A549 (cell line): ENCODE measurements at regions not wholly inside any gene's neighbourhood (a gene's known extent, or its start where the extent isn't known, plus 50 kb on each side); places are given as distances from the start of the nearest gene placed in this dataset.
A peak's percentile ranks its signal among the peaks of the same experiment; 100 is the strongest.

Experiments used
- ATAC-seq, 2 experiments: fragments of 200-7000 bp in 1 of 2; fragments of >200 bp in 1 of 2; cut with Nextera tagmentation in 1 of 2; cut with Tn5 transposase in 1 of 2; 3 replicates each; pipeline versions ENCODE4 v1.8.0 to v1.9.1; 2018 to 2020; ENCODE audit warnings: mild to moderate bottlenecking in 1 of 2, moderate library complexity in 1 of 2
- CTCF ChIA-PET: fragments of 300-600 bp; sonication (Branson Sonifier 250); formaldehyde crosslinking; extraction: SDS; loops from one replicate; lab custom pipeline; 2021; ENCODE audit warnings: antibody characterized with exemption, inconsistent platforms; lab: Yijun Ruan, JAX
- POLR2A ChIA-PET: fragments of 350-600 bp; formaldehyde crosslinking; extraction: SDS; loops from one replicate; lab custom pipeline; 2021; ENCODE audit warnings: antibody characterized with exemption, inconsistent platforms; lab: Yijun Ruan, JAX
- DNase-seq, 2 experiments: peaks; one replicate each; pipeline versions ENCODE4 v3.0.0 to v3.0.0-alpha.2; 2011 to 2016; ENCODE audit warnings: low read depth in 1 of 2, low spot score in 1 of 2
- FAIRE-seq: peaks from 2 replicates; lab custom pipeline; 2011; peaks lifted over from hg19 to GRCh38; lab: Jason Lieb, UNC
- H3K27ac ChIP-seq, 2 experiments: fragments of >200 bp; sonication (Bioruptor Twin); formaldehyde crosslinking; 3 replicates each; pipeline ENCODE4 v1.5.1; 2016 to 2017
- H3K4me1 ChIP-seq: fragments of >200 bp; sonication (Bioruptor Twin); formaldehyde crosslinking; 3 replicates; pipeline ENCODE4 v1.6.1; 2016
- H3K4me2 ChIP-seq: fragments of >200 bp; sonication (Bioruptor Twin); formaldehyde crosslinking; 3 replicates; pipeline ENCODE4 v1.6.1; 2016
- H3K4me3 ChIP-seq: fragments of >200 bp; sonication (Bioruptor Twin); formaldehyde crosslinking; 3 replicates; pipeline ENCODE4 v1.5.1; 2016
- H3K9me3 ChIP-seq: fragments of >200 bp; sonication (Bioruptor Twin); formaldehyde crosslinking; 3 replicates; pipeline ENCODE4 v1.6.1; 2016
- BHLHE40 ChIP-seq: IDR thresholded peaks from 2 replicates; pipeline ENCODE4 v1.6.1; 2012; ENCODE audit warnings: low read depth, low read length, inconsistent platforms
- CBX8 ChIP-seq: fragments of 200-600 bp; sonication (generic); IDR thresholded peaks from 2 replicates; pipeline ENCODE4 v1.6.1; 2016
- CHD4 ChIP-seq: fragments of 200-600 bp; sonication (generic); IDR thresholded peaks from 2 replicates; pipeline ENCODE4 v1.6.1; 2016; ENCODE audit warnings: antibody characterized with exemption, mild to moderate bottlenecking, borderline replicate concordance
- CTCF ChIP-seq: fragments of >200 bp; sonication (Bioruptor Twin); formaldehyde crosslinking; IDR thresholded peaks from 3 replicates; pipeline ENCODE4 v1.5.1; 2016
- EHF ChIP-seq: fragments of 250-450 bp; sonication (Bioruptor Pico); IDR thresholded peaks from 2 replicates; pipeline ENCODE4 v1.5.0; 2020; ENCODE audit warnings: mild to moderate bottlenecking
- ELK1 ChIP-seq: fragments of 150-350 bp; IDR thresholded peaks from 2 replicates; pipeline ENCODE4 v1.6.1; 2014; ENCODE audit warnings: low read depth, mild to moderate bottlenecking, low read length
- ESRRA ChIP-seq: fragments of 150-350 bp; IDR thresholded peaks from 2 replicates; pipeline ENCODE4 v1.6.1; 2014; ENCODE audit warnings: mild to moderate bottlenecking, low read length, borderline replicate concordance
- FOSB ChIP-seq: fragments of 250-450 bp; sonication (Bioruptor Pico); IDR thresholded peaks from 2 replicates; pipeline ENCODE4 v1.5.0; 2020; ENCODE audit warnings: mild to moderate bottlenecking, moderate library complexity
- GATA3 ChIP-seq: IDR thresholded peaks from 2 replicates; pipeline ENCODE4 v1.6.1; 2012; ENCODE audit warnings: borderline replicate concordance
- HDAC2 ChIP-seq: fragments of 200-600 bp; sonication (generic); IDR thresholded peaks from 2 replicates; pipeline ENCODE4 v1.6.1; 2016
- JUN ChIP-seq, 2 experiments: fragments of >200 bp; sonication (Bioruptor Twin); formaldehyde crosslinking; IDR thresholded peaks; 2 replicates in 1 of 2; 3 replicates in 1 of 2; pipeline ENCODE4 v1.6.1; 2016 to 2017
- JUNB ChIP-seq: fragments of >200 bp; sonication (Bioruptor Twin); formaldehyde crosslinking; IDR thresholded peaks from 2 replicates; pipeline ENCODE4 v1.6.1; 2016
- MYC ChIP-seq: IDR thresholded peaks from 2 replicates; pipeline ENCODE4 v1.6.1; 2012; ENCODE audit warnings: mild to moderate bottlenecking, inconsistent platforms, low read length, improper control_type of control experiment, borderline replicate concordance
- NFE2L2 ChIP-seq: fragments of 150-350 bp; conservative IDR thresholded peaks from 2 replicates; pipeline ENCODE4 v1.6.1; 2014; ENCODE audit warnings: low read length
- NR3C1 ChIP-seq: fragments of >200 bp; sonication (Bioruptor Twin); formaldehyde crosslinking; IDR thresholded peaks from 3 replicates; pipeline ENCODE4 v1.6.1; 2017
- POLR2A ChIP-seq: IDR thresholded peaks from 2 replicates; pipeline ENCODE4 v1.6.1; 2012; ENCODE audit warnings: mild to moderate bottlenecking, low read length
- POLR2AphosphoS2 ChIP-seq: conservative IDR thresholded peaks from 2 replicates; pipeline ENCODE4 v1.6.1; 2012; ENCODE audit warnings: low read length, improper control_type of control experiment, inconsistent platforms
- RAD21 ChIP-seq, 2 experiments: fragments of >200 bp in 1 of 2; sonication (Bioruptor Twin) in 1 of 2; formaldehyde crosslinking in 1 of 2; IDR thresholded peaks in 1 of 2; conservative IDR thresholded peaks in 1 of 2; 2 replicates in 1 of 2; 3 replicates in 1 of 2; pipeline ENCODE4 v1.6.1; 2012 to 2018; ENCODE audit warnings: inconsistent platforms in 1 of 2
- RARB ChIP-seq: fragments of 250-450 bp; sonication (Bioruptor Pico); IDR thresholded peaks from 2 replicates; pipeline ENCODE4 v1.8.0; 2021; ENCODE audit warnings: mild to moderate bottlenecking, moderate library complexity
- RFX5 ChIP-seq: fragments of 450-650 bp; IDR thresholded peaks from 2 replicates; pipeline ENCODE4 v1.7.1; 2014; ENCODE audit warnings: antibody characterized with exemption, mild to moderate bottlenecking, moderate library complexity
- RNF2 ChIP-seq: fragments of 200-600 bp; sonication (generic); IDR thresholded peaks from 2 replicates; pipeline ENCODE4 v1.6.1; 2016; ENCODE audit warnings: low read depth, mild to moderate bottlenecking, antibody characterized with exemption, moderate library complexity, borderline replicate concordance
- SREBF2 ChIP-seq: fragments of 450-650 bp; IDR thresholded peaks from 2 replicates; pipeline ENCODE4 v1.6.1; 2014; ENCODE audit warnings: mild to moderate bottlenecking, moderate library complexity
- TP53 ChIP-seq: fragments of 250-450 bp; sonication (Bioruptor Pico); IDR thresholded peaks from 2 replicates; pipeline ENCODE4 v1.5.0; 2021; ENCODE audit warnings: mild to moderate bottlenecking, moderate library complexity
- ZC3H11A ChIP-seq: fragments of 450-650 bp; IDR thresholded peaks from 2 replicates; pipeline ENCODE4 v1.6.1; 2014; ENCODE audit warnings: antibody characterized with exemption, mild to moderate bottlenecking
- ZSCAN20 ChIP-seq: fragments of 250-450 bp; sonication (Bioruptor Pico); IDR thresholded peaks from 2 replicates; pipeline ENCODE4 v1.8.0; 2022; ENCODE audit warnings: mild to moderate bottlenecking, moderate library complexity
- WGBS: methylation state at CpG from one replicate; pipeline ENCODE4 v1.1.6; 2017; ENCODE audit errors: missing lambda C conversion rate; 5-methylcytosine and 5-hydroxymethylcytosine counted together
- TF ChIP-seq, protein P1 (sequence below): fragments of >200 bp; sonication (Bioruptor Twin); formaldehyde crosslinking; IDR thresholded peaks from 3 replicates; pipeline ENCODE4 v1.6.1; 2016
- TF ChIP-seq, protein P2 (sequence below): IDR thresholded peaks from 2 replicates; pipeline ENCODE4 v1.6.1; 2012

- ATAC-seq (no peak), DNase-seq (no peak), FAIRE-seq (no peak)
- ChIA-PET CTCF (no interaction called here), POLR2A (no interaction called here)
- no peak for TF ChIP-seq POLR2A
- no peak for TF ChIP-seq EHF (CRISPR knock-in tag)
- no peak for TF ChIP-seq SREBF2
- TF ChIP-seq JUNB = no peak
- TF ChIP-seq RAD21 (conservative IDR thresholded peaks at IDR 0.05 in 1 of 2, IDR thresholded peaks at IDR 0.05 in 1 of 2) = no peak
- TF ChIP-seq, protein P1, sequence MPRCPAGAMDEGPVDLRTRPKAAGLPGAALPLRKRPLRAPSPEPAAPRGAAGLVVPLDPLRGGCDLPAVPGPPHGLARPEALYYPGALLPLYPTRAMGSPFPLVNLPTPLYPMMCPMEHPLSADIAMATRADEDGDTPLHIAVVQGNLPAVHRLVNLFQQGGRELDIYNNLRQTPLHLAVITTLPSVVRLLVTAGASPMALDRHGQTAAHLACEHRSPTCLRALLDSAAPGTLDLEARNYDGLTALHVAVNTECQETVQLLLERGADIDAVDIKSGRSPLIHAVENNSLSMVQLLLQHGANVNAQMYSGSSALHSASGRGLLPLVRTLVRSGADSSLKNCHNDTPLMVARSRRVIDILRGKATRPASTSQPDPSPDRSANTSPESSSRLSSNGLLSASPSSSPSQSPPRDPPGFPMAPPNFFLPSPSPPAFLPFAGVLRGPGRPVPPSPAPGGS = no peak
- no peak for TF ChIP-seq MYC
- no peak for TF ChIP-seq TP53 (CRISPR knock-in tag)
- no peak for TF ChIP-seq CBX8
- TF ChIP-seq NR3C1 = no peak
- no peak for TF ChIP-seq RNF2
- no peak for TF ChIP-seq ELK1
- no peak for TF ChIP-seq ESRRA
- no peak for TF ChIP-seq ZSCAN20 (CRISPR knock-in tag)
- Histone ChIP-seq H3K4me1 (peaks cover 5% of the 10 kb centered on the region; the same call in 2 of the 3 replicates), H3K4me2 (no peak overlapping the region), H3K9me3 (no peaks in the 10 kb centered on the region), H3K4me3 (no peak overlapping the region), H3K27ac (no peak overlapping the region)
- WGBS = 65% methylated on average over 8 of the region's 8 CpGs
Observed at GRCh38 chr9:2253636-2254580, 238.8 kb downstream of the SMARCA2 start.

DNA sequence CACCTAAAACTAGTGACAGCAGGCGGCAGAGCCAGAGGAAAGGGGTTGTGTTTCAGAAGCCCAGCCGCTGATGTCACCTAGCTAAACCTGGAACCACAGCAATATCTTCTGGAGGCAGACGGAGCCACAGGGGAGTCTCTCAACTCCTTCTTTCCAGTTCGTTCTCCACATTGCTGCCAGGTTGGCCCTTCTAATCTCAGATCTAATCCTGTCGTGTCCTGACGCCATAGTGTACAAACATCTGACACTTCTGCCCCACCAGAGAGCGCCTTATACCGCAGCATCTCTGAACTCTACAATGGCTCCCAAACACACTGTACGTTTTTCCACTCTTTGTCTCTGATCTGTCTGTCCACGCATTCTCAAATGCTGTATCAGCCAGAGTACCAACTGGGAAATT lies 240.0 kb downstream of the SMARCA2 start:
- Histone ChIP-seq H3K9me3 (no peaks in the 10 kb centered on the region), H3K4me2 (no peak overlapping the region), H3K4me1 (peaks cover 2% of the 10 kb centered on the region), H3K27ac (no peak overlapping the region), H3K4me3 (no peak overlapping the region)
- FAIRE-seq = no peak
- CTCF ChIA-PET = no interaction called here
- POLR2A ChIA-PET = no interaction called here
- ATAC-seq = peak in 1 of 2 experiments; percentile 38; a peak in 2 of 6 replicates
- TF ChIP-seq CHD4 (no peak), RFX5 (no peak), RAD21 (conservative IDR thresholded peaks at IDR 0.05 in 1 of 2, IDR thresholded peaks at IDR 0.05 in 1 of 2) (peak; percentile 14 to 20; a peak in 2 of 5 replicates), ZSCAN20 (CRISPR knock-in tag) (no peak), HDAC2 (no peak), NFE2L2 (no peak), RARB (CRISPR knock-in tag) (no peak)
- 74% methylated on average over 10 of the region's 10 CpGs for WGBS
- DNase-seq = no peak

GRCh38 chr9:2257248-2257929 lies 242.2 kb downstream of the SMARCA2 start:
- WGBS = 67% methylated on average over 6 of the region's 6 CpGs
- no peak for FAIRE-seq
- no peaks in the 10 kb centered on the region for H3K9me3 ChIP-seq
- H3K27ac ChIP-seq = no peak overlapping the region
- no peak overlapping the region for H3K4me2 ChIP-seq
- ChIA-PET POLR2A (interaction anchor here (0.6 kb wide), 1 partner anchor 567 kb away, joined by 3 read pairs; no protein-coding TSS in a partner anchor), CTCF (interaction anchor here (0.7 kb wide), 1 partner anchor 305 kb away, joined by 3 read pairs; no protein-coding TSS in a partner anchor)
- no peak for DNase-seq
- no peak for ATAC-seq
- H3K4me1 ChIP-seq = peaks cover 24% of the 10 kb centered on the region
- no peak overlapping the region for H3K4me3 ChIP-seq
- TF ChIP-seq POLR2AphosphoS2 (no peak), JUN (IDR thresholded peaks at IDR 0.05) (no peak), BHLHE40 (no peak), FOSB (CRISPR knock-in tag) (no peak), GATA3 (no peak), HDAC2 (no peak), ZC3H11A (no peak), CTCF (no peak)
- TF ChIP-seq, protein P2, sequence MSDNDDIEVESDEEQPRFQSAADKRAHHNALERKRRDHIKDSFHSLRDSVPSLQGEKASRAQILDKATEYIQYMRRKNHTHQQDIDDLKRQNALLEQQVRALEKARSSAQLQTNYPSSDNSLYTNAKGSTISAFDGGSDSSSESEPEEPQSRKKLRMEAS = no peak
